HEK293 (cell line): ENCODE measurements at regions not wholly inside any gene's neighbourhood (a gene's known extent, or its start where the extent isn't known, plus 50 kb on each side); places are given as distances from the start of the nearest gene placed in this dataset.

Source experiments
- HOXA7 ChIP-seq: sonication (generic); formaldehyde crosslinking; IDR thresholded peaks from 2 replicates; pipeline ENCODE4 v1.8.1; 2022; ENCODE audit warnings: missing genetic modification reagents, borderline replicate concordance
- KLF9 ChIP-seq: fragments of 450-650 bp; formaldehyde crosslinking; IDR thresholded peaks from 2 replicates; pipeline ENCODE4 v1.5.1; 2016; ENCODE audit warnings: missing biosample characterization, missing genetic modification characterization, low read depth
- MEIS1 ChIP-seq: sonication (generic); formaldehyde crosslinking; IDR thresholded peaks from 2 replicates; pipeline ENCODE4 v1.8.1; 2022; ENCODE audit warnings: missing genetic modification reagents, mild to moderate bottlenecking, borderline replicate concordance
- SP2 ChIP-seq: fragments of 450-650 bp; formaldehyde crosslinking; IDR thresholded peaks from 2 replicates; pipeline ENCODE4 v1.5.1; 2016; ENCODE audit warnings: missing biosample characterization, missing genetic modification characterization
- TCF7L2 ChIP-seq: IDR thresholded peaks from 2 replicates; pipeline ENCODE4 v1.6.1; 2011; ENCODE audit warnings: low read depth, mild to moderate bottlenecking, inconsistent platforms, low read length, moderate library complexity, borderline replicate concordance
- ZNF239 ChIP-seq: fragments of 450-650 bp; formaldehyde crosslinking; IDR thresholded peaks from 2 replicates; pipeline ENCODE4 v1.5.1; 2016; ENCODE audit warnings: missing biosample characterization, missing genetic modification characterization
- ZNF335 ChIP-seq: fragments of 450-650 bp; formaldehyde crosslinking; conservative IDR thresholded peaks from 2 replicates; pipeline ENCODE4 v1.5.1; 2016; ENCODE audit warnings: missing biosample characterization, missing genetic modification characterization
- ZNF544 ChIP-seq: fragments of 450-650 bp; formaldehyde crosslinking; IDR thresholded peaks from 2 replicates; pipeline ENCODE4 v1.5.0; 2017; ENCODE audit warnings: missing biosample characterization, missing genetic modification characterization
- ZNF701 ChIP-seq: fragments of 450-650 bp; formaldehyde crosslinking; IDR thresholded peaks from 2 replicates; pipeline ENCODE4 v1.5.1; 2016; ENCODE audit warnings: missing biosample characterization, missing genetic modification characterization
- ZSCAN23 ChIP-seq: fragments of 450-650 bp; formaldehyde crosslinking; IDR thresholded peaks from 2 replicates; pipeline ENCODE4 v1.5.1; 2016; ENCODE audit warnings: missing biosample characterization, missing genetic modification characterization
- TF ChIP-seq, protein P1 (sequence below): fragments of 450-650 bp; formaldehyde crosslinking; conservative IDR thresholded peaks from 2 replicates; pipeline ENCODE4 v1.5.1; 2016; ENCODE audit warnings: low read depth, missing biosample characterization, missing genetic modification characterization
- TF ChIP-seq, protein P2 (sequence below): fragments of 450-650 bp; formaldehyde crosslinking; IDR thresholded peaks from 2 replicates; pipeline ENCODE4 v1.5.1; 2016; ENCODE audit warnings: missing biosample characterization, missing genetic modification characterization
- TF ChIP-seq, protein P3 (sequence below): fragments of 450-650 bp; formaldehyde crosslinking; IDR thresholded peaks from 2 replicates; pipeline ENCODE4 v1.5.1; 2016; ENCODE audit warnings: missing biosample characterization, missing genetic modification characterization
- TF ChIP-seq, protein P4 (sequence below): fragments of 450-650 bp; formaldehyde crosslinking; IDR thresholded peaks from 2 replicates; pipeline ENCODE4 v1.5.1; 2016; ENCODE audit warnings: missing biosample characterization, missing genetic modification characterization, low read depth

DNA sequence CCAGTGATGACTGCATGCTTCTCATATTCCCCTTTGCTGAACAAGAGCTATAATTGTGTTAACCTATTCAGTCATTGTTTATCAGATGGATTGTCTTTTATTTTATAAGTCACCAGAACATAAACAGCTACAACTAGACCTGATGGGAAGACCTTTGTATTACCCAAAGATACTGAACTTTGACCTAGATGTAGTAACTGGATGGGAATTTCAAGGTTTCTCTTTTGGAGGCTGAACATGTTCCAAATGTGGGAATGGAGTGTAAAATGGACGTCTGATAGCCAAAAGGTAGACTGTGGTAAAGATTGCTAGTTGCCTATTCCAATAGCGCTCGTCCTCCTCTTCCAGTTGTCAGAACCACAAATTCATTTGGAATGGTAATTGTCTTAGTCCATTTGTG, 56.4 kb upstream of the ST3GAL5 start:
- TF ChIP-seq, protein P1, sequence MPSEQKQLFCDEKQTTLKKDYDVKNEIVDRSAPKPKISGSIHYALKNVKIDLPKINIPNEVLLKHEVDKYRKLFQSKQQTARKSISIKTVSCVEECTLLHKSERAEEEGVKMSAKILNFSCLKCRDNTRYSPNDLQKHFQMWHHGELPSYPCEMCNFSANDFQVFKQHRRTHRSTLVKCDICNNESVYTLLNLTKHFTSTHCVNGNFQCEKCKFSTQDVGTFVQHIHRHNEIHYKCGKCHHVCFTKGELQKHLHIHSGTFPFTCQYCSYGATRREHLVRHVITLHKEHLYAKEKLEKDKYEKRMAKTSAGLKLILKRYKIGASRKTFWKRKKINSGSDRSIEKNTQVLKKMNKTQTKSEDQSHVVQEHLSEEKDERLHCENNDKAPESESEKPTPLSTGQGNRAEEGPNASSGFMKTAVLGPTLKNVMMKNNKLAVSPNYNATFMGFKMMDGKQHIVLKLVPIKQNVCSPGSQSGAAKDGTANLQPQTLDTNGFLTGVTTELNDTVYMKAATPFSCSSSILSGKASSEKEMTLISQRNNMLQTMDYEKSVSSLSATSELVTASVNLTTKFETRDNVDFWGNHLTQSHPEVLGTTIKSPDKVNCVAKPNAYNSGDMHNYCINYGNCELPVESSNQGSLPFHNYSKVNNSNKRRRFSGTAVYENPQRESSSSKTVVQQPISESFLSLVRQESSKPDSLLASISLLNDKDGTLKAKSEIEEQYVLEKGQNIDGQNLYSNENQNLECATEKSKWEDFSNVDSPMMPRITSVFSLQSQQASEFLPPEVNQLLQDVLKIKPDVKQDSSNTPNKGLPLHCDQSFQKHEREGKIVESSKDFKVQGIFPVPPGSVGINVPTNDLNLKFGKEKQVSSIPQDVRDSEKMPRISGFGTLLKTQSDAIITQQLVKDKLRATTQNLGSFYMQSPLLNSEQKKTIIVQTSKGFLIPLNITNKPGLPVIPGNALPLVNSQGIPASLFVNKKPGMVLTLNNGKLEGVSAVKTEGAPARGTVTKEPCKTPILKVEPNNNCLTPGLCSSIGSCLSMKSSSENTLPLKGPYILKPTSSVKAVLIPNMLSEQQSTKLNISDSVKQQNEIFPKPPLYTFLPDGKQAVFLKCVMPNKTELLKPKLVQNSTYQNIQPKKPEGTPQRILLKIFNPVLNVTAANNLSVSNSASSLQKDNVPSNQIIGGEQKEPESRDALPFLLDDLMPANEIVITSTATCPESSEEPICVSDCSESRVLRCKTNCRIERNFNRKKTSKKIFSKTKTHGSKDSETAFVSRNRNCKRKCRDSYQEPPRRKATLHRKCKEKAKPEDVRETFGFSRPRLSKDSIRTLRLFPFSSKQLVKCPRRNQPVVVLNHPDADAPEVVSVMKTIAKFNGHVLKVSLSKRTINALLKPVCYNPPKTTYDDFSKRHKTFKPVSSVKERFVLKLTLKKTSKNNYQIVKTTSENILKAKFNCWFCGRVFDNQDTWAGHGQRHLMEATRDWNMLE (tag by site-specific recombination), result no peak
- TF ChIP-seq, protein P2, sequence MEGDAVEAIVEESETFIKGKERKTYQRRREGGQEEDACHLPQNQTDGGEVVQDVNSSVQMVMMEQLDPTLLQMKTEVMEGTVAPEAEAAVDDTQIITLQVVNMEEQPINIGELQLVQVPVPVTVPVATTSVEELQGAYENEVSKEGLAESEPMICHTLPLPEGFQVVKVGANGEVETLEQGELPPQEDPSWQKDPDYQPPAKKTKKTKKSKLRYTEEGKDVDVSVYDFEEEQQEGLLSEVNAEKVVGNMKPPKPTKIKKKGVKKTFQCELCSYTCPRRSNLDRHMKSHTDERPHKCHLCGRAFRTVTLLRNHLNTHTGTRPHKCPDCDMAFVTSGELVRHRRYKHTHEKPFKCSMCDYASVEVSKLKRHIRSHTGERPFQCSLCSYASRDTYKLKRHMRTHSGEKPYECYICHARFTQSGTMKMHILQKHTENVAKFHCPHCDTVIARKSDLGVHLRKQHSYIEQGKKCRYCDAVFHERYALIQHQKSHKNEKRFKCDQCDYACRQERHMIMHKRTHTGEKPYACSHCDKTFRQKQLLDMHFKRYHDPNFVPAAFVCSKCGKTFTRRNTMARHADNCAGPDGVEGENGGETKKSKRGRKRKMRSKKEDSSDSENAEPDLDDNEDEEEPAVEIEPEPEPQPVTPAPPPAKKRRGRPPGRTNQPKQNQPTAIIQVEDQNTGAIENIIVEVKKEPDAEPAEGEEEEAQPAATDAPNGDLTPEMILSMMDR (tag by site-specific recombination), result no peak
- TF ChIP-seq ZNF544 (tag by site-specific recombination), result no peak
- TF ChIP-seq, protein P3, sequence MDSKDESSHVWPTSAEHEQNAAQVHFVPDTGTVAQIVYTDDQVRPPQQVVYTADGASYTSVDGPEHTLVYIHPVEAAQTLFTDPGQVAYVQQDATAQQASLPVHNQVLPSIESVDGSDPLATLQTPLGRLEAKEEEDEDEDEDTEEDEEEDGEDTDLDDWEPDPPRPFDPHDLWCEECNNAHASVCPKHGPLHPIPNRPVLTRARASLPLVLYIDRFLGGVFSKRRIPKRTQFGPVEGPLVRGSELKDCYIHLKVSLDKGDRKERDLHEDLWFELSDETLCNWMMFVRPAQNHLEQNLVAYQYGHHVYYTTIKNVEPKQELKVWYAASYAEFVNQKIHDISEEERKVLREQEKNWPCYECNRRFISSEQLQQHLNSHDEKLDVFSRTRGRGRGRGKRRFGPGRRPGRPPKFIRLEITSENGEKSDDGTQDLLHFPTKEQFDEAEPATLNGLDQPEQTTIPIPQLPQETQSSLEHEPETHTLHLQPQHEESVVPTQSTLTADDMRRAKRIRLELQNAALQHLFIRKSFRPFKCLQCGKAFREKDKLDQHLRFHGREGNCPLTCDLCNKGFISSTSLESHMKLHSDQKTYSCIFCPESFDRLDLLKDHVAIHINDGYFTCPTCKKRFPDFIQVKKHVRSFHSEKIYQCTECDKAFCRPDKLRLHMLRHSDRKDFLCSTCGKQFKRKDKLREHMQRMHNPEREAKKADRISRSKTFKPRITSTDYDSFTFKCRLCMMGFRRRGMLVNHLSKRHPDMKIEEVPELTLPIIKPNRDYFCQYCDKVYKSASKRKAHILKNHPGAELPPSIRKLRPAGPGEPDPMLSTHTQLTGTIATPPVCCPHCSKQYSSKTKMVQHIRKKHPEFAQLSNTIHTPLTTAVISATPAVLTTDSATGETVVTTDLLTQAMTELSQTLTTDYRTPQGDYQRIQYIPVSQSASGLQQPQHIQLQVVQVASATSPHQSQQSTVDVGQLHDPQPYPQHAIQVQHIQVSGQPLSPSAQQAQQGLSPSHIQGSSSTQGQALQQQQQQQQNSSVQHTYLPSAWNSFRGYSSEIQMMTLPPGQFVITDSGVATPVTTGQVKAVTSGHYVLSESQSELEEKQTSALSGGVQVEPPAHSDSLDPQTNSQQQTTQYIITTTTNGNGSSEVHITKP (tag by site-specific recombination), result no peak
- TF ChIP-seq ZNF239 (tag by site-specific recombination), result no peak
- TF ChIP-seq ZNF701 (tag by site-specific recombination), result no peak
- TF ChIP-seq, protein P4, sequence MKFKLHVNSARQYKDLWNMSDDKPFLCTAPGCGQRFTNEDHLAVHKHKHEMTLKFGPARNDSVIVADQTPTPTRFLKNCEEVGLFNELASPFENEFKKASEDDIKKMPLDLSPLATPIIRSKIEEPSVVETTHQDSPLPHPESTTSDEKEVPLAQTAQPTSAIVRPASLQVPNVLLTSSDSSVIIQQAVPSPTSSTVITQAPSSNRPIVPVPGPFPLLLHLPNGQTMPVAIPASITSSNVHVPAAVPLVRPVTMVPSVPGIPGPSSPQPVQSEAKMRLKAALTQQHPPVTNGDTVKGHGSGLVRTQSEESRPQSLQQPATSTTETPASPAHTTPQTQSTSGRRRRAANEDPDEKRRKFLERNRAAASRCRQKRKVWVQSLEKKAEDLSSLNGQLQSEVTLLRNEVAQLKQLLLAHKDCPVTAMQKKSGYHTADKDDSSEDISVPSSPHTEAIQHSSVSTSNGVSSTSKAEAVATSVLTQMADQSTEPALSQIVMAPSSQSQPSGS (tag by site-specific recombination), result no peak
- no peak for TF ChIP-seq KLF9
- no peak for TF ChIP-seq TCF7L2
- TF ChIP-seq MEIS1 (CRISPR knock-in tag), result no peak
- TF ChIP-seq ZNF335, result no peak
- TF ChIP-seq SP2 (tag by site-specific recombination), result no peak
- no peak for TF ChIP-seq HOXA7 (CRISPR knock-in tag)
- no peak for TF ChIP-seq ZSCAN23 (tag by site-specific recombination)
